Neuronal stem cell (in vitro differentiated cells): ENCODE measurements at regions not wholly inside any gene's neighbourhood (a gene's known extent, or its start where the extent isn't known, plus 50 kb on each side); places are given as distances from the start of the nearest gene placed in this dataset.

Source experiments
- DNase-seq: peaks from one replicate; pipeline ENCODE4 v3.0.0-alpha.2; 2013; ENCODE audit warnings: low spot score
- H2AFZ ChIP-seq: one replicate; pipeline ENCODE4 v1.6.1; 2013; ENCODE audit warnings: mild to moderate bottlenecking, low read length, inconsistent platforms
- H2AK5ac ChIP-seq: 2 replicates; pipeline ENCODE4 v1.6.1; 2013; ENCODE audit warnings: low read depth, mild to moderate bottlenecking, inconsistent platforms, low read length, moderate library complexity, mixed read lengths
- H2BK120ac ChIP-seq: 2 replicates; pipeline ENCODE4 v1.6.1; 2013; ENCODE audit warnings: low read depth, mild to moderate bottlenecking, inconsistent platforms, low read length, moderate library complexity, mixed read lengths
- H2BK12ac ChIP-seq: one replicate; pipeline ENCODE4 v1.6.1; 2013; ENCODE audit warnings: low read length, inconsistent platforms
- H2BK15ac ChIP-seq: 2 replicates; pipeline ENCODE4 v1.6.1; 2013; ENCODE audit warnings: mild to moderate bottlenecking, low read length, inconsistent platforms, mixed read lengths
- H2BK5ac ChIP-seq: one replicate; pipeline ENCODE4 v1.6.1; 2013; ENCODE audit warnings: inconsistent platforms, mild to moderate bottlenecking, low read length, moderate library complexity
- H3K14ac ChIP-seq: one replicate; pipeline ENCODE4 v1.6.1; 2013; ENCODE audit warnings: low read length, inconsistent platforms
- H3K18ac ChIP-seq: 2 replicates; pipeline ENCODE4 v1.6.1; 2013; ENCODE audit warnings: low read length, inconsistent platforms
- H3K23ac ChIP-seq: 2 replicates; pipeline ENCODE4 v1.6.1; 2013; ENCODE audit warnings: low read depth, mild to moderate bottlenecking, mixed read lengths, low read length, inconsistent platforms; ENCODE audit not compliant: poor library complexity
- H3K27ac ChIP-seq: replicated peaks from 3 replicates; pipeline ENCODE4 v1.5.1; 2013; ENCODE audit warnings: low read length, inconsistent platforms
- H3K27me3 ChIP-seq, 3 experiments: 2 replicates each; pipeline ENCODE4 v1.6.1; 2013; ENCODE audit warnings: low read length in 3 of 3, mild to moderate bottlenecking in 2 of 3, inconsistent platforms in 1 of 3, low read depth in 1 of 3, mixed read lengths in 1 of 3, moderate library complexity in 1 of 3; ENCODE audit not compliant: control insufficient read depth in 3 of 3, insufficient read depth in 3 of 3
- H3K36me3 ChIP-seq, 2 donors: replicated peaks in 1 of 2; 2 replicates each; pipeline ENCODE4 v1.6.1; 2013; ENCODE audit warnings: low read length in 2 of 2; ENCODE audit not compliant: control insufficient read depth in 2 of 2, insufficient read depth in 2 of 2
- H3K4ac ChIP-seq: 2 replicates; pipeline ENCODE4 v1.6.1; 2013; ENCODE audit warnings: inconsistent platforms, mild to moderate bottlenecking, low read length, moderate library complexity
- H3K4me1 ChIP-seq, 2 donors: 1 replicate in 1 of 2; 2 replicates in 1 of 2; pipeline ENCODE4 v1.6.1; 2013; ENCODE audit warnings: low read length in 2 of 2, low read depth in 1 of 2; ENCODE audit not compliant: control insufficient read depth in 2 of 2, insufficient read depth in 1 of 2
- H3K4me2 ChIP-seq: one replicate; pipeline ENCODE4 v1.6.1; 2013; ENCODE audit warnings: mild to moderate bottlenecking, low read length, inconsistent platforms; ENCODE audit not compliant: insufficient read depth, poor library complexity, severe bottlenecking
- H3K4me3 ChIP-seq, 2 donors: 2 replicates each; pipeline ENCODE4 v1.5.1; 2013; ENCODE audit warnings: low read length in 2 of 2, mild to moderate bottlenecking in 2 of 2, inconsistent platforms in 1 of 2, moderate library complexity in 1 of 2
- H3K79me1 ChIP-seq: one replicate; pipeline ENCODE4 v1.6.1; 2013; ENCODE audit warnings: low read depth, mild to moderate bottlenecking, inconsistent platforms, low read length, moderate library complexity
- H3K9ac ChIP-seq: one replicate; pipeline ENCODE4 v1.6.1; 2013; ENCODE audit warnings: mild to moderate bottlenecking, low read depth, low read length, inconsistent platforms; ENCODE audit not compliant: poor library complexity
- H3K9me3 ChIP-seq, 2 donors: replicated peaks in 1 of 2; 2 replicates each; pipeline versions ENCODE3 to v1.6.1; 2013; ENCODE audit warnings: low read length in 2 of 2, mild to moderate bottlenecking in 2 of 2, inconsistent platforms in 1 of 2, low read depth in 1 of 2, mixed read lengths in 1 of 2, moderate library complexity in 1 of 2; ENCODE audit not compliant: control insufficient read depth in 2 of 2, insufficient read depth in 1 of 2
- H4K8ac ChIP-seq: one replicate; pipeline ENCODE4 v1.6.1; 2013; ENCODE audit warnings: low read depth, mild to moderate bottlenecking, inconsistent platforms, low read length, moderate library complexity
- H4K91ac ChIP-seq: one replicate; pipeline ENCODE4 v1.6.1; 2013; ENCODE audit warnings: low read length, low read depth, mild to moderate bottlenecking, inconsistent platforms; ENCODE audit not compliant: poor library complexity
- WGBS, 2 donors: extraction: QIAGEN DNeasy Blood & Tissue Kit; methylation state at CpG; one replicate each; pipeline ENCODE4 v1.1.7; 2013; ENCODE audit warnings: missing lambda C conversion rate in 2 of 2, mixed read lengths in 1 of 2; ENCODE audit not compliant: insufficient read length in 2 of 2, insufficient replicate concordance in 1 of 2; ENCODE audit errors: extremely low coverage in 2 of 2; 5-methylcytosine and 5-hydroxymethylcytosine counted together

- Histone ChIP-seq H3K4me3 (no peak overlapping the region), H3K9ac (no peak overlapping the region), H3K4me2 (no peak overlapping the region), H3K9me3 (no peaks in the 10 kb centered on the region), H3K36me3 (no peaks in the 10 kb centered on the region), H3K18ac (no peak overlapping the region), H2AFZ (no peak overlapping the region), H2BK12ac (no peak overlapping the region), H2BK120ac (no peak overlapping the region), H3K4ac (no peak overlapping the region), H3K79me1 (no peaks in the 10 kb centered on the region), H2BK5ac (no peak overlapping the region), H4K91ac (no peak overlapping the region), H4K8ac (no peak overlapping the region), H3K23ac (no peak overlapping the region), H3K4me1 (peaks cover 3 to 4% of the 10 kb centered on the region in 2 donors), H2AK5ac (no peak overlapping the region), H3K27ac (no peak overlapping the region), H3K14ac (no peak overlapping the region), H3K27me3 (no peaks in the 10 kb centered on the region), H2BK15ac (no peak overlapping the region)
- no CpG with 5 or more reads among the region's 3 CpGs for WGBS, 2 donors
- DNase-seq, result no peak
Observed at GRCh38 chr18:56276466-56276865, 361.9 kb downstream of the TXNL1 start.

GRCh38 chr18:56273541-56274219, 364.7 kb downstream of the TXNL1 start:
- Histone ChIP-seq H3K27me3 (no peaks in the 10 kb centered on the region), H3K4me3 (no peak overlapping the region), H4K8ac (no peak overlapping the region), H3K4ac (no peak overlapping the region), H2BK5ac (no peak overlapping the region), H2AFZ (no peak overlapping the region), H3K79me1 (no peaks in the 10 kb centered on the region), H3K4me2 (no peak overlapping the region), H4K91ac (no peak overlapping the region), H3K23ac (no peak overlapping the region), H3K4me1 (peaks cover 3 to 4% of the 10 kb centered on the region in 2 donors), H3K27ac (no peak overlapping the region), H3K18ac (no peak overlapping the region), H3K9me3 (no peaks in the 10 kb centered on the region), H2BK12ac (no peak overlapping the region), H3K14ac (no peak overlapping the region), H3K36me3 (no peaks in the 10 kb centered on the region), H2AK5ac (no peak overlapping the region), H3K9ac (no peak overlapping the region), H2BK15ac (no peak overlapping the region), H2BK120ac (no peak overlapping the region)
- WGBS, 2 donors, result no CpG with 5 or more reads among the region's 1 CpG
- DNase-seq, result no peak

- no peak overlapping the region for H2BK12ac ChIP-seq
- H3K4me3 ChIP-seq, result no peak overlapping the region
- H3K4ac ChIP-seq, result no peak overlapping the region
- H3K36me3 ChIP-seq, result no peaks in the 10 kb centered on the region
- no peak overlapping the region for H4K91ac ChIP-seq
- no peak overlapping the region for H2BK15ac ChIP-seq
- H3K14ac ChIP-seq, result no peak overlapping the region
- no peak overlapping the region for H4K8ac ChIP-seq
- H3K9me3 ChIP-seq, result no peaks in the 10 kb centered on the region
- H3K27me3 ChIP-seq, result no peaks in the 10 kb centered on the region
- H3K4me2 ChIP-seq, result no peak overlapping the region
- H2AK5ac ChIP-seq, result no peak overlapping the region
- no peak overlapping the region for H2BK5ac ChIP-seq
- H3K4me1 ChIP-seq, result no peaks in the 10 kb centered on the region
- no peak for DNase-seq
- no CpG with 5 or more reads among the region's 1 CpG for WGBS, 2 donors
- no peak overlapping the region for H2BK120ac ChIP-seq
- no peak overlapping the region for H2AFZ ChIP-seq
- H3K27ac ChIP-seq, result no peak overlapping the region
- no peaks in the 10 kb centered on the region for H3K79me1 ChIP-seq
- no peak overlapping the region for H3K23ac ChIP-seq
- H3K18ac ChIP-seq, result no peak overlapping the region
- no peak overlapping the region for H3K9ac ChIP-seq
Observed at GRCh38 chr18:56270671-56271250, 367.6 kb downstream of the TXNL1 start.

- H3K27ac ChIP-seq, result no peak overlapping the region
- H3K18ac ChIP-seq, result no peak overlapping the region
- no peak for DNase-seq
- H3K9ac ChIP-seq, result no peak overlapping the region
- H2BK15ac ChIP-seq, result no peak overlapping the region
- H3K36me3 ChIP-seq, result no peaks in the 10 kb centered on the region
- H2BK120ac ChIP-seq, result no peak overlapping the region
- no peak overlapping the region for H2AK5ac ChIP-seq
- H3K4me2 ChIP-seq, result no peak overlapping the region
- H3K14ac ChIP-seq, result no peak overlapping the region
- no peak overlapping the region for H3K4me3 ChIP-seq
- no peaks in the 10 kb centered on the region for H3K79me1 ChIP-seq
- WGBS, 2 donors, result no CpG with 5 or more reads among the region's 1 CpG
- H3K4ac ChIP-seq, result no peak overlapping the region
- no peaks in the 10 kb centered on the region for H3K9me3 ChIP-seq
- H4K8ac ChIP-seq, result no peak overlapping the region
- no peak overlapping the region for H2BK5ac ChIP-seq
- no peak overlapping the region for H3K23ac ChIP-seq
- no peak overlapping the region for H2AFZ ChIP-seq
- H4K91ac ChIP-seq, result no peak overlapping the region
- no peaks in the 10 kb centered on the region for H3K4me1 ChIP-seq
- H2BK12ac ChIP-seq, result no peak overlapping the region
- H3K27me3 ChIP-seq, result no peaks in the 10 kb centered on the region
Observed at GRCh38 chr18:56269958-56270357, 368.4 kb downstream of the TXNL1 start.
